ENCODE measurements at regions not wholly inside any gene's neighbourhood (a gene's known extent, or its start where the extent isn't known, plus 50 kb on each side); places are given as distances from the start of the nearest gene placed in this dataset.

GRCh38 chr18:42184685-42185477, 229.8 kb downstream of the PIK3C3 start:
- no peak for DNase-seq (ENCODE audit: low read depth in 4 of 4, low spot score in 3 of 4)

- no peak for DNase-seq (ENCODE audit: low read depth in 4 of 4, low spot score in 3 of 4)
These were observed 230.5 kb downstream of the PIK3C3 start for GRCh38 chr18:42185486-42185885.

GRCh38 chr18:42187611-42188380, 232.8 kb downstream of the PIK3C3 start:
- no peak for DNase-seq (ENCODE audit: low read depth in 4 of 4, low spot score in 3 of 4)

GRCh38 chr18:42190643-42191042, 235.6 kb downstream of the PIK3C3 start:
- no peak for DNase-seq (ENCODE audit: low read depth in 4 of 4, low spot score in 3 of 4)

GRCh38 chr18:42192251-42193248, 237.5 kb downstream of the PIK3C3 start:
- DNase-seq (ENCODE audit: low read depth in 4 of 4, low spot score in 3 of 4), result no peak

- no peak for DNase-seq (ENCODE audit: low read depth in 4 of 4, low spot score in 3 of 4)
These were observed 241.6 kb downstream of the PIK3C3 start for GRCh38 chr18:42196651-42197050.

- no peak for DNase-seq (ENCODE audit: low read depth in 4 of 4, low spot score in 3 of 4)
These were observed 246.1 kb downstream of the PIK3C3 start for GRCh38 chr18:42201137-42201536.

GRCh38 chr18:42211201-42211600, 256.2 kb downstream of the PIK3C3 start:
- no peak for DNase-seq (ENCODE audit: low read depth in 4 of 4, low spot score in 3 of 4)

GRCh38 chr18:42222557-42222956, 267.5 kb downstream of the PIK3C3 start:
- no peak for DNase-seq (ENCODE audit: low read depth in 4 of 4, low spot score in 3 of 4)

- DNase-seq (ENCODE audit: low read depth in 4 of 4, low spot score in 3 of 4), result no peak
These were observed 273.5 kb downstream of the PIK3C3 start for GRCh38 chr18:42228581-42228980.

- DNase-seq (ENCODE audit: low read depth in 4 of 4, low spot score in 3 of 4), result no peak
These were observed 274.5 kb downstream of the PIK3C3 start for GRCh38 chr18:42229211-42230210.

GRCh38 chr18:42230636-42231035, 275.6 kb downstream of the PIK3C3 start:
- no peak for DNase-seq (ENCODE audit: low read depth in 4 of 4, low spot score in 3 of 4)

- DNase-seq (ENCODE audit: low read depth in 4 of 4, low spot score in 3 of 4), result no peak
These were observed 276.2 kb downstream of the PIK3C3 start for GRCh38 chr18:42231284-42231683.

- DNase-seq (ENCODE audit: low read depth in 4 of 4, low spot score in 3 of 4), result no peak
These were observed 276.8 kb downstream of the PIK3C3 start for GRCh38 chr18:42231796-42232195.

- DNase-seq (ENCODE audit: low read depth in 4 of 4, low spot score in 3 of 4), result no peak
These were observed 278.9 kb downstream of the PIK3C3 start for GRCh38 chr18:42233908-42234307.

- no peak for DNase-seq (ENCODE audit: low read depth in 4 of 4, low spot score in 3 of 4)
These were observed 287.7 kb downstream of the PIK3C3 start for GRCh38 chr18:42242758-42243157.

- no peak for DNase-seq (ENCODE audit: low read depth in 4 of 4, low spot score in 3 of 4)
These were observed 290.1 kb downstream of the PIK3C3 start for GRCh38 chr18:42245137-42245536.

GRCh38 chr18:42255908-42256765, 301.1 kb downstream of the PIK3C3 start:
- DNase-seq (ENCODE audit: low read depth in 4 of 4, low spot score in 3 of 4), result no peak

All from right renal pelvis (tissue), 4 donors.